ENCODE measurements at regions not wholly inside any gene's neighbourhood (a gene's known extent, or its start where the extent isn't known, plus 50 kb on each side); places are given as distances from the start of the nearest gene placed in this dataset.

DNA sequence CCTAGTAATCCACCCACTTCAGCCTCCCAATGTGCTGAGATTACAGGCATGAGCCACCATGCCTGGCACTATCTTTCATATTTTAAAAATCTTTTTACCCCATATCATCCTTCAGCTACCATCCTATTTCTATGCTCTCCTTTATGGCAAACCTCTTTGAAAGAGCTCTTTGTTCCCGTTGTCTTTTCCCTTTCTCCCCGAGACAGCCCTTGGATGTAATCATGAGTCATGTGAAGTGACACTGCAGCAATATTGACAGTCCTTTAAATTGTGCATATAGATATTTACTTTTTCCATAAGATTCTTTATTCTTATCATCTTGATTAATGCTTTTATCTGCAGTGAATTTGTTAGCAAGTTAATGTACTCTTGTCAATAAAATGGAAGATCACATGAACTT is 286.6 kb downstream of the ANKRD7 start:
- no peak overlapping the region for H3K27ac ChIP-seq
- H3K27me3 ChIP-seq (replicated peaks) = no peaks in the 10 kb centered on the region
- TF ChIP-seq, protein P1, sequence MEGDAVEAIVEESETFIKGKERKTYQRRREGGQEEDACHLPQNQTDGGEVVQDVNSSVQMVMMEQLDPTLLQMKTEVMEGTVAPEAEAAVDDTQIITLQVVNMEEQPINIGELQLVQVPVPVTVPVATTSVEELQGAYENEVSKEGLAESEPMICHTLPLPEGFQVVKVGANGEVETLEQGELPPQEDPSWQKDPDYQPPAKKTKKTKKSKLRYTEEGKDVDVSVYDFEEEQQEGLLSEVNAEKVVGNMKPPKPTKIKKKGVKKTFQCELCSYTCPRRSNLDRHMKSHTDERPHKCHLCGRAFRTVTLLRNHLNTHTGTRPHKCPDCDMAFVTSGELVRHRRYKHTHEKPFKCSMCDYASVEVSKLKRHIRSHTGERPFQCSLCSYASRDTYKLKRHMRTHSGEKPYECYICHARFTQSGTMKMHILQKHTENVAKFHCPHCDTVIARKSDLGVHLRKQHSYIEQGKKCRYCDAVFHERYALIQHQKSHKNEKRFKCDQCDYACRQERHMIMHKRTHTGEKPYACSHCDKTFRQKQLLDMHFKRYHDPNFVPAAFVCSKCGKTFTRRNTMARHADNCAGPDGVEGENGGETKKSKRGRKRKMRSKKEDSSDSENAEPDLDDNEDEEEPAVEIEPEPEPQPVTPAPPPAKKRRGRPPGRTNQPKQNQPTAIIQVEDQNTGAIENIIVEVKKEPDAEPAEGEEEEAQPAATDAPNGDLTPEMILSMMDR (IDR thresholded peaks at IDR 0.05; ENCODE audit: low read depth, low read length, missing control alignments) = no peak
- no peak for DNase-seq
- H3K36me3 ChIP-seq (replicated peaks) = no peaks in the 10 kb centered on the region
- H3K4me3 ChIP-seq (ENCODE audit: low read depth, low read length) = no peak overlapping the region
- in situ Hi-C loops (cut with HindIII; ENCODE audit: low pct_ligation_motif_present, low sequenced_read_pairs) = no loop called here

DNA sequence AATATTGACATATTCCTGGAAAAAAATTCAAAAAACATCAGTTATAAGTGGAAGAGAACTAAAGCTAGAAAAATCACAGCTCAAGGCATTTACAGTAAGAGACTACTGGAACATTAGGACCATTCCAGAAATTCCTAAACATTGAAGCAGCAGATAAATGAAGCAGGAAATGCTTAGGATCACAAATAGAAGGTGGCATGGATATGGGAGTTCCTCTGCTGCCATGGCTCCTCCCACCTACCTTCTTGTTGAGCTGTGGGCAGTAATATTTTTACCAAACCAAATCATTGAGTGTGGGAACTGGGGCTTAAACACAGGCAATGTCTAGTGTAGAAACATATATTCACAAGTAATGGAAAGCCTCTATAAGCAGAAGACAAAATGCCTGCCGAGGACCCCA is 292.8 kb downstream of the ANKRD7 start:
- DNase-seq = no peak
- TF ChIP-seq, protein P1 (IDR thresholded peaks at IDR 0.05; ENCODE audit: low read depth, low read length, missing control alignments) = no peak
- H3K27ac ChIP-seq = no peak overlapping the region
- no peaks in the 10 kb centered on the region for H3K27me3 ChIP-seq (replicated peaks)
- in situ Hi-C loops (cut with HindIII; ENCODE audit: low pct_ligation_motif_present, low sequenced_read_pairs) = no loop called here
- H3K36me3 ChIP-seq (replicated peaks) = no peaks in the 10 kb centered on the region
- H3K4me3 ChIP-seq (ENCODE audit: low read depth, low read length) = no peak overlapping the region

DNA sequence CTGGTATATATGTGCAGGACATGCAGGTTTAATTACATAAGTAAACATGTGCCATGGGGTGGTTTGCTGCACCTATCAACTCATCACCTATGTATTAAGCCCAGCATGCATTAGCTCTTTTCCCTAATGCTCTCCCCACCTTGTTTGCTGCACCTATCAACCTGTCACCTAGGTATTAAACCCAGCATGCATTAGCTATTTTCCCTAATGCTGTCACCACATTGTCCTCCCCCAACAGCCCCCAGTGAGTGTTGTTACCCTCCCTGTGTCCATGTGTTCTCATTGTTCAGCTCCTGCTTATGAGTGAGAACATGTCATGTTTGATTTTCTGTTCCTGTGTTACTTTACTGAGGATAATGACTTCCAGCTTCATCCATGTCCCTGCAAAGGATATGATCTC is 300.5 kb downstream of the ANKRD7 start:
- in situ Hi-C loops (cut with HindIII; ENCODE audit: low pct_ligation_motif_present, low sequenced_read_pairs) = no loop called here

DNA sequence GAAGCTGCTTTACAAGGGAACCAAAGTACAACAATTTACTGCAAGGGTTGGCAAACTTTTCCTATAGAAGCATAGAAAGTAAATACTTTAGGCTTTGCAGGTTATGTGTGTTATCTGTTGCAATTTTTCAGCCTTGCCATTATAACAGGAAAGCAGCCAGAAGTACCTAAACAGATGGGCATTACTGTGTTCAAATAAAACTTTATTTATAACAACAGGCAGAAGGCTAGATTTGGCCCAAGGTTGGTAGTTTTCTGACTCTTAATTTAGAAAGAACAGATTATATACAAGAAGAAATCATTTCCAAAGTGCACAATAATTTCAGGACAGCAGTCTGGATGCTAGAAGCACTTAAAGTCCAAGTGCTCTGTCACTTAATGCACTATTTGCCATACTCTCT is 307.1 kb downstream of the ANKRD7 start:
- H3K27me3 ChIP-seq (replicated peaks) = no peaks in the 10 kb centered on the region
- H3K4me3 ChIP-seq (ENCODE audit: low read depth, low read length) = no peak overlapping the region
- DNase-seq = no peak
- no peak overlapping the region for H3K27ac ChIP-seq
- TF ChIP-seq, protein P1 (IDR thresholded peaks at IDR 0.05; ENCODE audit: low read depth, low read length, missing control alignments) = no peak
- in situ Hi-C loops (cut with HindIII; ENCODE audit: low pct_ligation_motif_present, low sequenced_read_pairs) = no loop called here
- no peaks in the 10 kb centered on the region for H3K36me3 ChIP-seq (replicated peaks)

More for the DNA sequence above, 300.5 kb downstream of the ANKRD7 start:
- Histone ChIP-seq H3K27me3 (replicated peaks) (no peaks in the 10 kb centered on the region), H3K4me3 (ENCODE audit: low read depth, low read length) (no peak overlapping the region), H3K36me3 (replicated peaks) (no peaks in the 10 kb centered on the region), H3K27ac (no peak overlapping the region)
- no peak for DNase-seq
- TF ChIP-seq, protein P1 (IDR thresholded peaks at IDR 0.05; ENCODE audit: low read depth, low read length, missing control alignments) = no peak

DNA sequence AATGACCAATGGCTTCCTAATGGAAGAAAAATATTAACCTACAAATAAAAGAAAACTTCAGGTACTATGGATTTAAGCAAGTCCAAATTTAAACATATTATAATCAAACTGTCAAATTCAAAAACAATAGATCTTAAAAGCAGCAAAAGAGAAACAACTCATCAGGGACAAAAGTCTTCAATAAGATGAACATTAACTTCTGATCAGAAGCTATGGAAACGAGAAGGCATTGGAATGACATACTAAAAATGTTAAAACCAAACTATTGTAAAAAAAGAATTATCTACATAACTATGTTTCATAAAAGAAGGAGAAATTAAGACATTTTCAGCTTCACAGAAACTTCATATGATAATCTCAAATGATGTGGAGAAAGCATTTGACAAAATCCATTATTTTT is 334.7 kb downstream of the ANKRD7 start:
- no peak for DNase-seq
- in situ Hi-C loops (cut with HindIII; ENCODE audit: low pct_ligation_motif_present, low sequenced_read_pairs) = no loop called here
- H3K4me3 ChIP-seq (ENCODE audit: low read depth, low read length) = no peak overlapping the region
- TF ChIP-seq, protein P1 (IDR thresholded peaks at IDR 0.05; ENCODE audit: low read depth, low read length, missing control alignments) = no peak
- no peaks in the 10 kb centered on the region for H3K36me3 ChIP-seq (replicated peaks)
- no peak overlapping the region for H3K27ac ChIP-seq
- H3K27me3 ChIP-seq (replicated peaks) = no peaks in the 10 kb centered on the region

DNA sequence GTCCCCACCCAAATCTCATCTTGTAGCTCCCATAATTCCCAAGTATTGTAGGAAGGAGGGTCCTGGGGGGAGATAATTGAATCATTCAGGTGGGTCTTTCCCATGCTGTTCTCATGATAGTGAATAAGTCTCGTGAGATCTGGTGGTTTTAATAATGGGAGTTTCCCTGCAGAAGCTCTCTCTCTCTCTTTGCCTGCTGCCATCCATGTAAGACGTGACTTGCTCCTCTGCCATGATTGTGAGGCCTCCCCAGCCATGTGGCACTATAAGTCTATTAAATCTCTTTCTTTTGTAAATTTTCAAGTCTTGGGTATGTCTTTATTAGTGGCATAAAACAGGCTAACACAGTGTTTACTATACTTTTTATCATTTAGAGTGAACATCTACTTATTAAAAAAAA is 338.8 kb downstream of the ANKRD7 start:
- DNase-seq = no peak
- no peaks in the 10 kb centered on the region for H3K36me3 ChIP-seq (replicated peaks)
- H3K27ac ChIP-seq = no peak overlapping the region
- TF ChIP-seq, protein P1 (IDR thresholded peaks at IDR 0.05; ENCODE audit: low read depth, low read length, missing control alignments) = no peak
- in situ Hi-C loops (cut with HindIII; ENCODE audit: low pct_ligation_motif_present, low sequenced_read_pairs) = no loop called here
- no peaks in the 10 kb centered on the region for H3K27me3 ChIP-seq (replicated peaks)
- no peak overlapping the region for H3K4me3 ChIP-seq (ENCODE audit: low read depth, low read length)

Measured in brain microvascular endothelial cell (primary cell).